GM12891 (cell line): ENCODE measurements at regions not wholly inside any gene's neighbourhood (a gene's known extent, or its start where the extent isn't known, plus 50 kb on each side); places are given as distances from the start of the nearest gene placed in this dataset.

Source experiments
- POLR2A ChIP-seq: IDR thresholded peaks from 2 replicates; pipeline ENCODE4 v1.6.1; 2011; ENCODE audit warnings: low read depth, low read length, control low read depth
- POLR2AphosphoS5 ChIP-seq: IDR thresholded peaks from 2 replicates; pipeline ENCODE4 v1.6.1; 2011; ENCODE audit warnings: low read depth, low read length, control low read depth

DNA sequence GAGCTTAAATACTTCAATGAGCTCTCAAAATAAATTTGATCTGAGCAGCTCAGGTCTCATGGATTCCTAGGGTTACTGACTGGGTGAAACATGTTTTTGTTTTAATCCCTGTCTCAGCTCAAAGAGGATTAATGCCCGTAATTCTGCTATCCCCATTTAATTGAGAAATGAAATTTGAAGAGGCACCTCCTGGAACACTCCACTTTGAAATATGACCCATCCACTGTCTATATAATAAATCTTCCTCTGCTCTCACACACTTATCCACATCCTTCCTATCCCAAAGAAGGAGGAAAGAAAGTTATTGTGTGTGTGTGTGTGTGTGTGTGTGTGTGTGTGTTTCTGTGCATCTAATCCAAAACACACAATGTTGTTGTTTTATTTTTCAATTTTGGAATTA, 2082.4 kb upstream of the PIK3C3 start:
- TF ChIP-seq POLR2A = no peak
- TF ChIP-seq POLR2AphosphoS5 = no peak
